MCF 10A (cell line): ENCODE measurements at regions not wholly inside any gene's neighbourhood (a gene's known extent, or its start where the extent isn't known, plus 50 kb on each side); places are given as distances from the start of the nearest gene placed in this dataset.

ENCODE experiments used
- BruUV-seq: library from RNA; stranded (reverse); fragments of 400-500 nt; replicated peaks from 2 replicates; lab custom pipeline; 2021; lab: Mats Ljungman, UMichigan
- CTCF ChIA-PET: fragments of 300-600 bp; sonication (Branson Sonifier 250); formaldehyde crosslinking; extraction: SDS; loops from one replicate; lab custom pipeline; 2021; ENCODE audit warnings: antibody characterized with exemption, inconsistent platforms; lab: Yijun Ruan, JAX
- POLR2A ChIA-PET: fragments of 300-600, 350-650 bp; sonication (Branson Sonifier 250); formaldehyde crosslinking; extraction: SDS; loops from one replicate; lab custom pipeline; 2020; ENCODE audit warnings: antibody characterized with exemption, inconsistent platforms; lab: Yijun Ruan, JAX
- DNase-seq: peaks from one replicate; pipeline ENCODE4 v3.0.0-alpha.2; 2018; ENCODE audit not compliant: unreplicated experiment
- H3K27ac Mint-ChIP-seq: one replicate; pipeline ENCODE4 v1.8.0; 2022; ENCODE audit warnings: mild to moderate bottlenecking, low read depth, mixed read lengths; ENCODE audit not compliant: unreplicated experiment
- H3K27me3 Mint-ChIP-seq: one replicate; pipeline ENCODE4 v1.8.0; 2022; ENCODE audit warnings: mixed read lengths; ENCODE audit not compliant: insufficient read depth, unreplicated experiment
- H3K36me3 Mint-ChIP-seq: one replicate; pipeline ENCODE4 v1.8.0; 2022; ENCODE audit warnings: mild to moderate bottlenecking, moderate library complexity, mixed read lengths; ENCODE audit not compliant: insufficient read depth, unreplicated experiment
- H3K4me1 Mint-ChIP-seq: one replicate; pipeline ENCODE4 v1.8.0; 2022; ENCODE audit warnings: mixed read lengths; ENCODE audit not compliant: insufficient read depth, unreplicated experiment
- H3K4me3 Mint-ChIP-seq: one replicate; pipeline ENCODE4 v1.8.0; 2022; ENCODE audit warnings: mild to moderate bottlenecking, moderate library complexity, mixed read lengths; ENCODE audit not compliant: unreplicated experiment
- H3K9me3 Mint-ChIP-seq: one replicate; pipeline ENCODE4 v1.8.0; 2022; ENCODE audit warnings: mixed read lengths; ENCODE audit not compliant: unreplicated experiment
- intact Hi-C: fragments of 100-400 bp; cut with micrococcal nuclease; formaldehyde crosslinking; loops from 2 replicates; pipeline ENCODE4 v1.14.1; 2022
- TF ChIP-seq, protein P1 (sequence below): fragments of 200-600 bp; IDR thresholded peaks from one replicate; pipeline ENCODE4 v1.8.0; 2022; ENCODE audit warnings: antibody characterized with exemption, mild to moderate bottlenecking; ENCODE audit not compliant: unreplicated experiment

DNA sequence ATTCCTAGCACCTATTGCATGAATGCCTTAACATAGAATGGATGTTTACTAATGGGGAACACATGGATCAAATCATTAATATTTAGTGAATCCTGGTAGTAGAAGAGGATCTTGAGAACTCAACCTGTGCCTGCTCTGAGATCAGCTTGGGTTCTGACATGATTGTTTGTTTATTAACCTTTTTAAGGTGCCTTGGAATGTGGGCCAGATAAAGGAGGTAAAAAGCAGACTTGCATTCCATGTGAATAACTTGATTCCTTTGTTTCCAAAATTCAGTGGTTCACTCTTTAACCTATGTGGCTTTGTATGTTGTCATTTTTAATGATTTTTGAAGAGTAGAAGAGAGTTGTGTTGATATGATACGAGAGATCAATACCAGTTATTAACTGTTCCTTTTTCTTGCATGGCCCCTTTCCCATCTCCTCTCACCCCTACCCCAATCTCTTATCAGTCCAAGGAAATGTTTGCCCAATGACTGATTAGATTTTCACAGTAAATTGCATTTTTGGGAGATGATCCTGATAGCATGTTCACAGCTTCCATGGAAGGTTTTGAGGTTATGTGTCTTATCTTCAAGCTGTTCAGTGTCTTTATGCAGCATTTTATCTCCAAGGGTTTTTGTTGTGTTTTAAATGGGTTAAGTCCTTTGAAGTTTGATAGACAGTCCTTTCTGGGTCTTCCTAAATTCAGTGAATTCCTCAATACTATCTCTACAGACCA, 193.7 kb upstream of the FRMD6 start:
- TF ChIP-seq, protein P1, sequence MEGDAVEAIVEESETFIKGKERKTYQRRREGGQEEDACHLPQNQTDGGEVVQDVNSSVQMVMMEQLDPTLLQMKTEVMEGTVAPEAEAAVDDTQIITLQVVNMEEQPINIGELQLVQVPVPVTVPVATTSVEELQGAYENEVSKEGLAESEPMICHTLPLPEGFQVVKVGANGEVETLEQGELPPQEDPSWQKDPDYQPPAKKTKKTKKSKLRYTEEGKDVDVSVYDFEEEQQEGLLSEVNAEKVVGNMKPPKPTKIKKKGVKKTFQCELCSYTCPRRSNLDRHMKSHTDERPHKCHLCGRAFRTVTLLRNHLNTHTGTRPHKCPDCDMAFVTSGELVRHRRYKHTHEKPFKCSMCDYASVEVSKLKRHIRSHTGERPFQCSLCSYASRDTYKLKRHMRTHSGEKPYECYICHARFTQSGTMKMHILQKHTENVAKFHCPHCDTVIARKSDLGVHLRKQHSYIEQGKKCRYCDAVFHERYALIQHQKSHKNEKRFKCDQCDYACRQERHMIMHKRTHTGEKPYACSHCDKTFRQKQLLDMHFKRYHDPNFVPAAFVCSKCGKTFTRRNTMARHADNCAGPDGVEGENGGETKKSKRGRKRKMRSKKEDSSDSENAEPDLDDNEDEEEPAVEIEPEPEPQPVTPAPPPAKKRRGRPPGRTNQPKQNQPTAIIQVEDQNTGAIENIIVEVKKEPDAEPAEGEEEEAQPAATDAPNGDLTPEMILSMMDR: no peak
- ChIA-PET CTCF (interaction anchor here (0.6 to 0.7 kb wide), 2 partner anchors 18 to 75 kb away, joined by 3 to 4 read pairs; no protein-coding TSS in a partner anchor), POLR2A (interaction anchor here (0.6 to 2.1 kb wide), 3 partner anchors 10 to 87 kb away, joined by 3 to 9 read pairs (median 4); no protein-coding TSS in a partner anchor)
- no peak for DNase-seq
- no peaks in the 10 kb centered on the region for H3K36me3 Mint-ChIP-seq
- H3K27ac Mint-ChIP-seq: peak overlapping the region; percentile 34
- H3K4me1 Mint-ChIP-seq: peaks cover 41% of the 10 kb centered on the region
- no peaks in the 10 kb centered on the region for H3K27me3 Mint-ChIP-seq
- H3K4me3 Mint-ChIP-seq: no peak overlapping the region
- BruUV-seq: no TSS peak
- intact Hi-C loops: no loop called here
- H3K9me3 Mint-ChIP-seq: peaks cover 8% of the 10 kb centered on the region

DNA sequence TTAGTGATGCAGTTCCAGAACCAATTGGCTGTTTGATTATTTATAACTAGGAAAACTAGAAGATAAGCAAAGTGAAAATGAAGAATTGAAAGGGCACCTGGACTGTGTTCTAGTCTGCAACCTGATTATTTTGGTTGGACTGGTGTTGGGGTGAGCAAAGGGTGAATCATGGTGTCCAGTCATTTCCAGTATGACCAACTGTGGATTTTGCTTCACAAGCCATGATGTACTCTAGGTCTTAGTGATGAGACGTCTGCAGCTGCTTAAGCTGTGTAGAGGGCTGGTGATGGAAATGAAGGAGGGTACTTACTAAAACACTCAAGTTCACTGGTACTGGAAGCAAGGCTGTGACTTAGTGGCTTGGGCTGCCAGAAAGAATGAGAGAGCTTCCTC, 193.2 kb upstream of the FRMD6 start:
- H3K4me1 Mint-ChIP-seq: peaks cover 41% of the 10 kb centered on the region
- peak; percentile 81 for DNase-seq
- H3K27ac Mint-ChIP-seq: peak overlapping the region; percentile 34
- TF ChIP-seq, protein P1: no peak
- no peaks in the 10 kb centered on the region for H3K36me3 Mint-ChIP-seq
- H3K27me3 Mint-ChIP-seq: no peaks in the 10 kb centered on the region
- intact Hi-C loops: no loop called here
- ChIA-PET POLR2A (interaction anchor here (2.1 kb wide), 1 partner anchor 10 kb away, joined by 9 read pairs; no protein-coding TSS in a partner anchor), CTCF (interaction anchor here (0.6 kb wide), 1 partner anchor 599 kb away, joined by 4 read pairs; no protein-coding TSS in a partner anchor)
- BruUV-seq: no TSS peak
- H3K4me3 Mint-ChIP-seq: no peak overlapping the region
- H3K9me3 Mint-ChIP-seq: peaks cover 8% of the 10 kb centered on the region

DNA sequence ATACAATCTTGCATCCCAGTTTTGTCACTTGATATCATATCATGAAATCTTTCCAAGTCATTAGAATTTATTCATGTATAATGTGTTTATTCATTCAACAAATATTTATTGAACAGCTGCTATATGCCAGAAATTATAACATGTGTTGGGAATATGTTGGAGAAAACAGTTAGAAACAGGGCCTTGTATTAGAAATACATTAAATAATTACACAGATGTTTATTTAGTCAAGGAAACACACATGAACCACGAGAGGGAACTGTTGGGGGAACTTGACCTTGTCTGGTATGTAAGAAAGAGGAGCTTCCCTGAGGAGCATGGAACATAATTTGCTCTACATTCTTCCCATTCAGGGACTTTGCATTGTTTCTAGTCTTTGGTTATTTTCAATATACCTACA, 191.7 kb upstream of the FRMD6 start:
- no peak for DNase-seq
- TF ChIP-seq, protein P1: no peak
- Mint-ChIP-seq H3K4me3 (no peak overlapping the region), H3K27ac (no peak overlapping the region), H3K9me3 (peaks cover 8% of the 10 kb centered on the region), H3K27me3 (no peaks in the 10 kb centered on the region), H3K4me1 (peaks cover 32% of the 10 kb centered on the region), H3K36me3 (no peaks in the 10 kb centered on the region)
- intact Hi-C loops: no loop called here
- ChIA-PET POLR2A (interaction anchor here (0.6 to 1.6 kb wide), 3 partner anchors 29 to 122 kb away, joined by 3 to 5 read pairs (median 4); no protein-coding TSS in a partner anchor), CTCF (interaction anchor here (0.6 kb wide), 1 partner anchor 46 kb away, joined by 3 read pairs; no protein-coding TSS in a partner anchor)
- BruUV-seq: no TSS peak

DNA sequence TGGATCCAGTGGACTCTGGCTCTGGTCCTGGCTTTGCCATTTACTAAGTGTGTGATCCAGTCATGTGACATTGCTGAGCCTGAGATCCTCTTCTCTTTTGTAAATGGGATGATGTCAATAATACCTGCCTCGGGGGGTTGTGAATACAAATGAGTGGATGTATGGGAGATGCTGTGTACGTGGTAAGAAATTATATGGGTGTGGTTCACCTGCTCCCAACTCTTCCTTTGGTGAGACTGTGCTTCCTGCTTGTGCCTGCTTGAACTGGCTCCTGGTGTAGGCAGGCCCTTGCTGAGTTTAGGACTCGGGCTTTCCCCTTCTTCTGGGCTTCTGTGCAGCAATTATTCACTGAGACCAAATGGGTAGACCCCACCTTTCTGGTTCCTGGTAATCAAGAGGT, 189.5 kb upstream of the FRMD6 start:
- H3K4me1 Mint-ChIP-seq: peaks cover 23% of the 10 kb centered on the region
- no peaks in the 10 kb centered on the region for H3K36me3 Mint-ChIP-seq
- ChIA-PET CTCF (interaction anchor here (0.7 kb wide), 1 partner anchor 37 kb away, joined by 3 read pairs; no protein-coding TSS in a partner anchor), POLR2A (interaction anchor here (1.3 to 1.8 kb wide), 2 partner anchors 18 to 63 kb away, joined by 3 read pairs; no protein-coding TSS in a partner anchor)
- H3K27ac Mint-ChIP-seq: no peak overlapping the region
- BruUV-seq: no TSS peak
- no peak overlapping the region for H3K4me3 Mint-ChIP-seq
- H3K9me3 Mint-ChIP-seq: no peaks in the 10 kb centered on the region
- intact Hi-C loops: no loop called here
- peak; percentile 38 for DNase-seq
- TF ChIP-seq, protein P1: no peak
- no peaks in the 10 kb centered on the region for H3K27me3 Mint-ChIP-seq
